CD4-positive, alpha-beta T cell treated with Interleukin-4 for 1 hour (primary cell): ENCODE measurements at regions not wholly inside any gene's neighbourhood (a gene's known extent, or its start where the extent isn't known, plus 50 kb on each side); places are given as distances from the start of the nearest gene placed in this dataset.
"Not testable (repeated sequence)": the region's sequence is repeated elsewhere in the genome, so short reads cannot be mapped to it uniquely, and the experiment has no call there.

ENCODE experiments used
- DNase-seq, 2 donors: peaks; one replicate each; pipeline ENCODE4 v3.0.0-alpha.2; 2020 to 2022

DNA sequence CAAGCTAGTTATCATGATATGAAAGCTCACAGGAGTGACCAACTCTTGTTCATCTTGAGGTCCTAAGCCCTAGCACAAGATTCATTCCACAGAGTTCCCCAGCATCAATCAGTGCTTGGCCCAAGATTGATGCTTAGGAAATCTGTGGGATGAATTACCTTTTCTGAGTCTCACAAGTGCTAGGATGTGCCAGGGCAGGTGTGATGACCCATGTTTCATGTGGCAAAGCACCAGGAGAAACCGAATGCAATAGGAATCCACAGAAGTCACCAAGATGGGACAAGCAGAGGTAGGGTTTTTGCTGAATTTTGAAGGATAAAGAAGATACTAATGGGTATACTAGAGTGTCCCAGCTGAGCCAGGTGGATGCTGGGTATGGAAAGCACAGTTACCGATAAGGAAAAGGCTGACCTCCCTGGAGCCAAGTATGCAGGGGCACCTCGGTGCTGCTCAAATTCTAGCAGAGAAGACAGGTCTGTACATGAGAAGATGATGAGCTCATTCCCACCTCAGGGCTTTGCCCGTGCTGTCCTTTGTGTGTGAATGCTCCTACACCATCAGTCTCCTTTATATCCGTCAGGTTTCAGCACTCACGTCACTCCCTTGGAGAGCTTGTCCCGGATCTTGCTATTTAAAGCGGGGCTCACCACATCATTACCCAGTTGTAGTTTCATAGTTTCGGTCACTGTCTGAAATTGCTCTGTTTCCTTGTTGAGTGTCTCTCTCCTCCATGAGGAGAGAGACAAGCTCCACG, 168.9 kb upstream of the TSC22D1 start:
- no peak for DNase-seq

DNA sequence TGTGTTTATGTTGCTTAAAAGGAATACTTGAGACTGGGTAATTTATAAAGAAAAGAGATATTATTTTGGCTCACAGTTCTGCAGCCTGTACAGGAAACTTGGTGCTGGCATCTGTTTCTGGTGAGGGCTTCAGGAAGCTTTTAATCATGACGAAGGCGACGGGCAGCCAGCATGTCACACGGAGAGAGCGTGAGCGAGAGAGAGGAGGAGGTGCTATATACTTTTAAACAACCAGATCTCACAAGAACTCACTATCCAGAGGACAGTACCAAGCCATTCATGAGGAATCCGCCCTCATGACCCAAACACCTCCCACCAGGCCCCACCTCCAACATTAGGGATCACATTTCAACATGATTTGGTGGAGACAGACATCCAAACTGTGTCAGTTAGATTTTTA, 163.4 kb upstream of the TSC22D1 start:
- no peak for DNase-seq

DNA sequence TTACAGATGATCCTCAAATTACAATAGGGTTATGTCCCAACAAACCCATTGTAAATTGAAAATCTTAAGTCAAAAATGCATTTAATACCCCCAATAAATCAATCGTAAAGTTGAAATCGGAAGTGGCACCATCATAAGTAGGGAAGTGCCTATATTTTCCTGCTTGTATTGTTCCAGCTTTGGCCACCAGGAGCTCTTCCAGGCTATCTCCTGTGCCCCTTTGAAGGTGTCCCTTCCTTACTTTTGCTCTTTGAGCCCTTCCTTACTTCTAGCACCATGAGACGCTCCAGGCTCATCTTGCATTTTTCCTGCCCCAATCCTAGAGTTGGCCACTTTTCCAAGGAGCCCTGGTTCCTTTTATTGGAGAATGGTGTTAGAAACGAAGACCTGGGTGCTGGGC, 163.0 kb upstream of the TSC22D1 start:
- DNase-seq, result no peak

DNA sequence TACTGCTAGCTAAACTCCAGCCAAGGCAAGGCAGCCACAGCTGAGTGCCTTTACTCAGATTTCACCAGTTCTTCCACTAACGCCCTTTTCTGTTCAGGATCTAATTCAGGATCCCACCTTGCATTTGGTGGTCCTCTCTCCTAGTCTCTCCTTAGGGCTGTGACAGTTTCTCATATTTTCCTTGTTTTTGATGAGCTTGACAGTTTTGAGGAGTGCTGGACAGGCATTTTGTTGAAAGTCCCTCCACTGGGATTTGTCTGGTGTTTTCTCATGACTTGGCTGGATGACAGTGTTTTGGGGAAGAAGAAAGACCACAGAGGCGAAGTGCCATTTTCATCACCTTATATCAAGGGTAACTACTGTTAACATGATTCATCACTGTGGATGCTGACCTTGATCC, 162.3 kb upstream of the TSC22D1 start:
- no peak for DNase-seq

DNA sequence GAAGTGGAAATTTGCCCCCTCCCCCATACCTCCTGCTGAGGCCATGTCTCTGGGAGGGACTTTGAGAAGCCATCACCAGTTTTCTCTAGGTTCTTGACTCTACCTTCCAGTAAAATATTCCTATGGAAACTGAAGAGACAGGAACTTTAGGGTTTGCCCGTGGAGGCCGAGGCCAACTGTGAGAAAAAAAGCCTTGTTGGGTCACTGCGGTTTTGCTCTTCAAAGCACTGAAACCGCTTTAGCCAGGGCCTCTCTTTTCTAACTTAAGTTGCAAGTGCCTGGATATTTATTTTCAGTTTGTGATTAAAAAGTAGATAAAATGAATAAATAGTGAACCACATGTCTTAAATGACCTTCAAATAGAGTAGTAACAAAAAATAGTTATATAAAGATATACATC, 159.7 kb upstream of the TSC22D1 start:
- no peak for DNase-seq

DNA sequence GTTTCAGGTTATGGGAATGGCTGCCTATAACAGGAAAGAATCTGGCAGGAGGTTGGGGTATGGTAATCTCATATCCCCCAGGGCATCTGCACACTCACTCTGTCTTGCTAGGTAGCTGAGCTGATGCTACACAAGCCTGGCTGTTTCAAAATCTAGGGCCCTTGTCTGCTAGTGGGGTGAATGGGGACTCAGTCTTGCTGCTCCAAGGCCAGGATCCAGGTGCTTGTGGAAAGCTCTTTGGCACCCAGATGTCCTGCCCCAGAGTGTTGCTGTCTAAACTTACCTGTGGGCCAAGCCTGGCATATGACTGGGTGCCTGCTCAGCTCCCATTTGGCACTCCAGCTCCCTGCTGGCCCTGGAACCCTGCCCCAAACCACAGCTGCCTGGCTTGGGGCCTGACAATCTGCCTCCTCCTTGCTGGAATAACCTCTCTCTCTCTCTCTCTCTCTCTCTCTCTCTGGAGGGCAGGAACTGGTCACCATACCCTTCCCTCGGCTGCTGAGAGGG, 158.1 kb upstream of the TSC22D1 start:
- no peak for DNase-seq

DNA sequence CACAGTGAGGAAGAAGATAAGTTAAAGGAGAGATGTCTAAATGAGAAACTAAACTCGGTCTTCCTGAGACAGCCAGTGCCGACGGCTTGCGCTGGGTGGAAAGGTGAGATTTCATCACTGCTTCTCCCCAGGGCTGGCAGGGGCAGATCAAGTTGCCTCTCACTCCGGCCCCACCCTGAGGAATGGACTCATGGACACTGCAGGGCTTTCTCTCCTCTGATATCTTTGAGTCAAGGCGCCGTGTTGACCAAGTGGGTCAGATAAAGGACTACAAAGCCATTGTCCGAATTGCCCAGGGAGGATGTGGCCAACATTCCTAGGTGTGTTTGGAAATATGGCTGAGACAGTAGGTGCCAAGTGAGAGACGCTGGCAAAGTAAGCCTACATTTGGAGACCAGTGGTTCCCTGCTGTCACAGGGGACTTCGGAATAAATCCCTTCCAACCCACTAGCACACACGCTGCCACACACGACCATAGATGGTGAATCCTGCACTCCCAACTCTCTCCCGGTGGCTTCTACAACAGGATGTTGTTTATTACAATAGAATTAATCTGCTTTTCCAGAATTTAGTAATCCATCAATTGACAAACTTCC, 156.5 kb upstream of the TSC22D1 start:
- no peak for DNase-seq

DNA sequence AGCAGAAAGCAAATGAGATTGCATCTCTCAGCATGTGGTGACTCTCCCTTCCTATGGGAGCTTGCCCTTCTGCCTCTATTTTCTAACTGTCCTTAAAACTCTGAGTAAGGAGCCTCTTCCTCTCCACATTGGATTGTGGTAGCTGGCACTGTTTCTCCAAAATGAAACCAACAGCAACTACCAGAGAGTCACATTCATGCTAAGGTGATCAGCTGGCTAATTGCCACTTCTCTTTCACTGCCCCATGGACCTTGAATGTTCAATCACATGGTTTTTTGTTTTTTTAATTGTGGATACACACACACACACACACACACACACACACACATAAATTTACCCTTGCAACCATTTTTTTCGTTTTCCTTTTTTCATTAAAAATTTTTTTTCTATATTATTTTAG, 154.7 kb upstream of the TSC22D1 start:
- no peak for DNase-seq

DNA sequence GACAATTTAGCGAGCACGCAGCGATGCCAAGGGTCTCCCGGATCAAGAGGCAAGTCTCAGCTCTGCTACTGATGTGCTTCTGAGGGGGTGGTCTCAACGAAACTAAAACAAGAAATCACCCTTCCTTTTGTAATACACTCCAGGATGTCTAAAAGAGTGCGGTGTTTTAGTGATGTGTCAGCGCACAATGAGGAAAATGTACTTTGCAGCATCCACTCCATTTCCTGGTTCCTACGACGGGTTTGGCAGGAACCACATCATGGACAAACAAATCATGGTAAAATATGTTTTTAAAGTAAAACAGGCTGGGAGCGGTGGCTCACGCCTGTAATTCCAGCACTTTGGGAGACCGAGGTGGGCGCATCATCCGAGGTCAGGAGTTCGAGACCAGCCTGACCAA, 154.0 kb upstream of the TSC22D1 start:
- no peak for DNase-seq

DNA sequence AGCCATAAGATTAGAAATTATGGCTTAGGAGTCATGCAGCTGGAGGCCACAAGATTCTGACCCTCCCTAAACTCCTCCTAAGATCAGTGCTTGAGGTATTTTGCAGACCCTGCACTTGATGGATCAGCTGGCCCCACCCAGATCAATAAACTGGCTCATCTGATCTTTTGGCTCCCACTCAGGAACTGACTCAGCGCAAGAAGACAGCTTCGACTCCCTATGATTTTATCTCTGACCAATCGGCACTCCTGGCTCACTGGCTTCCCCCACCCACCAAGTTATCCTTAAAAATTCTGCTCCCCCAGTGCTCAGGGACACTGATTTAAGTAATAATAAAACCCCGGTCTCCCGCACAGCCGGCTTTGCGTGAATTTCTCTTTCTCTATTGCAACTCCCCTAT, 151.5 kb upstream of the TSC22D1 start:
- not testable (repeated sequence) for DNase-seq

DNA sequence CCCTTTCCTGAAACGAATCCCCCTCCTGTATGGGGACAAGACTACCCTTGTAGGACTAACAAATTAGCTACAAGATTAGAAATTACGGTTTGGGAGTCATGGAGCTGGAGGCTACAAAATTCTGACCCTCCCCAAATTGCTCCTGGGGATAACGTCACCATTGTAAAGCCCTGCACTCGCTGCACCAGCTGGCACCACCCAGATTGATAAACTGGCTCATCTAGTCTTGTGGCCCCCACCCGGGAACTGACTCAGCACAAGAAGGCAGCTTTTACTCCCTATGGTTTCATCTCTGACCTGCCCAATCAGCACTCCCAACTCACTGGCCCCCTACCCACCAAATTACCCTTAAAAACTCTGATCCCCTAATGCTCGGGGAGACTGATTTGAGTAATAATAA, 150.6 kb upstream of the TSC22D1 start:
- no peak for DNase-seq

DNA sequence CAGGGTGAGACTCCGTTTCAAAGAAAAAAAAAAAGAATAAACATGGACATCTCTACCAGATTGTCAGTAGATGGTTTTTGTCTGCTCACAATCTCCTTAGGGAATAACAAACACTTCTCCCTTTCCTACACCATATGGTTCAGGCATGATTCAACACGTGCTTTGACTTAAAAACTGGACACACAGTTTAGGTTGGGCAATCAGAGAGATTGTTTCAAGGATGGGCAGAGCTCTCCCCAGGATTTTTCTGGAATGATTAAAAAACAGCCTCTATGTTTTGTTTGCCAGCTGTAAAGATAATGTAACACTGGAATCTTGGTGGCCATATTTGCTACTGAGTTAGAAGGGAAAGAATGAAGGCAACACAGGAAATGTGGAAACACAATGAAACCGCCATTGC, 150.1 kb upstream of the TSC22D1 start:
- no peak for DNase-seq

DNA sequence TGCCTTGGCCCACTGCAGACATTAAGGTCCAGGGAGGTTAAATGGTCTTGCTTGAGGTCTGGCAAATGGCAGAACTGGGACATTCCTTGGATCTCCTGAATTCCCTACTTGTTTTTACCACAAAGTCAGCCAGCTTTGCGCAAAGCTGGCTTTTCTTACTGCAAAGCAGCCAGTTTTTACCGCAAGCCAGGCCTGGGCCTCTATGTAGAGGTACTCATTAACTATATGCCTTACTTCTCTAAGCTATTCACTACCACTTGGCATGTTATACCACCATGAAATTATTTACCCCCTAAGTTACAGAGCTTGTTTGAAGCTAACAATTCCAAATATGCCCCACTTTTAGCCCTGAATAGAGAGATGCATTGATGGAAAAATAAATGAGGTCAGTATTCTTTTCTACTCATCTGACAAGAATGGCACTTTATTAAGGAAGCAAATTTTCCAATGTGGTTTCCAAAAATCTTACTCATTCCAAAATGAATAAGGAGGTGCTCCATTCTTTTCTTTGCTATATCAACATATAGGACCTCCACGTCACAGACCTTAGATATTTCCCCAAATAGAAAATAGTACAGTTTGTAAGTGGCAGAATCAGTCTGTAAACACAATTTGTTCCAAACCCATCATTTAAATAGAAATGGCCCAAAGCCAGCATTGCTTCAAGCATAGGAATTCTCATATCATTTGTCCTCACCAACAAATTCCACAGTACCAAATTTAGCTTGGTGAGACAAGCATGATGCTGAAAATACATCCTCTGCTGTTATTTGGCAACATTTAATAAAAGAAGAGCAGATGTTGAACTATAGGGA, 143.9 kb upstream of the TSC22D1 start:
- DNase-seq, result no peak

DNA sequence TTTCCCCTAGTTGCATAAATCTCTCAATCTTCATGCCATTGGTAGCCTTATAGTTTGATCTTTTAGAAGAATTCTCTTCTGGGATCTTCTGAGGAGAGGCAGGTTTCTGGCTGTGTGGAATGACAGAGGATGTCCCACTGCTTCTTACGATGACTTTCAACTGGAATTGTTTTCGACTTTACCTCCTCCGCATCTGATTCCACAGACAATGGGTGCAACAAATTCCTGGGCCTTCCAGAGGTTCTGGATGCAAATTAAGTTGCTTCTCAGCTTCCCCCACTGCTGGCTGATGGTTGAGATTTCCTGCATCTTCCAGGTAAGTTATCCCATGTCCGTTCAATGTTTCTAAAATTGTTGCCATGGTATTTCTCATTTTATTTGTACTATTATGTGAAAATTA, 142.3 kb upstream of the TSC22D1 start:
- no peak for DNase-seq

DNA sequence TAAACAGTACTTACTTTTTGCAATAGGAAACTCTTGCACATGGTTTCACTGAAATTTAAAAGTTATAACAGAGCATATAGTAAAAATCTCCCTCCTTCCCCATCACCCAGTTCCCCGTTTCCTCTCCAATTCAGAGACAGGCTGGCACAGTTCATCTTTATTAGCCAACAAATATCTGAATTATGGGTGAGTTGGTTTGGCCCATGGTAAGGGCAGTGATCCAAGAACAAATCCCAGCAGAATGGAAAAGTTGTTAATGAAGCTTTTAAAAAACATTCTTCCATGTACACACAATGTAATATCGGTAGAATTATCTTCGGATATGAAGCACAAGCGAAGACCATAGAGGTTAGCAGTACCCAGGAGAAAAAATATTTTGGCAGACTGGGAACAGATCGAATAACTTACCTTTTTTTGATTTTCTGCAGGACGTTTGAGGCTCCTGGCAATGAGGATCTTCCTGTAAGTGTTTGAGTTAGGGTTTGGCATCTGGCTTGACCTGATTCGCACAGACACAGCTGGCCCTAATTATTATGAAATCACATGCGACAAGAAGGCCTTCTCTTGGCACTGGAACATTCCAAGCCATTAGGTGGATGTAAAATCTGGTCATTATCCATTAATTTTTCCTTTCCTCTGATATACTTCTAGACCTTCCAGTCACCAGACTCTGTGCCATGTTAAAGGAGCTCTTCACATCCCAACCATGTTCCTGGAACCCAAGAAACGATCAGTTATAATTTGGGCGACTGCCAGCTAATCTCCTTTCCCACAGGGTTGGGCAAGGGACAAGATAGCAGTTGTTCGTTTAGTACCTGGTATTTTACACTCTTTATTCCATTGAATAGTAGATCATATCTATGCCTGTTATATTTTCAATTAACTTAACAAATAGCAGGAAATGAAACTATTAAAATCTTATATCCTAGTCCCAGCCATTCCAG, 139.4 kb upstream of the TSC22D1 start:
- no peak for DNase-seq

DNA sequence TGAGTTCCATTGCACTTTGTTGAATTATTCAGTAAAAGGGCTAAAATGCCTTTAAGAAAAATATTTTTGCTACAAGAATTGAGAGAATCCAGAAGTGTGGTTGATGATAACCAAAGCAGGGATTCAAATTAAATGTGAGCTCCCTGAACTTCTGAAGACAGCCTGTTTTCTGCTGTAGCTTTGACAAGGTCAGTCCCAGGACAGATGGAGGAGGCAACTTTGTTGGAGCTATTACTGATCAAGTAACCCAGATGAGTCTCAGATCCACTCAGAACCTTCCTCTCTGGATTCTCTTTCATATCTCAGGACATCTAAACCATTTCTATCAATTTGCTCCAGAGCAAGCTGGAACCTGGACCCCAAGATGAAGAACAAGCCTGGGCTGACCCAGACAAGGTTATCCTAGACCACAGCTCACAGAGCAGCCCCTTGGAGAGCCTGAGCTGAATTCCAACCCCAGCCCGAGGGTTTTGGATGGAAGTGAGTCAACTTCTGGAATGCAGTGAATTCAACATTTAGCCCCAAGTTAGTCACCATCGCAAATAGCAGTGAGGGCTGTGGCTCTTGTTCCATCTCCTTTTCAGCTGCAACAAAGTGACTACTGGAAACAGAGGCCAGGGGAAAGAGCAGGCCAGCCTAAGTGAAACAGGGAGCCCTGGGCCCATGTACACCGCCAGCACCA, 137.8 kb upstream of the TSC22D1 start:
- DNase-seq, result no peak

DNA sequence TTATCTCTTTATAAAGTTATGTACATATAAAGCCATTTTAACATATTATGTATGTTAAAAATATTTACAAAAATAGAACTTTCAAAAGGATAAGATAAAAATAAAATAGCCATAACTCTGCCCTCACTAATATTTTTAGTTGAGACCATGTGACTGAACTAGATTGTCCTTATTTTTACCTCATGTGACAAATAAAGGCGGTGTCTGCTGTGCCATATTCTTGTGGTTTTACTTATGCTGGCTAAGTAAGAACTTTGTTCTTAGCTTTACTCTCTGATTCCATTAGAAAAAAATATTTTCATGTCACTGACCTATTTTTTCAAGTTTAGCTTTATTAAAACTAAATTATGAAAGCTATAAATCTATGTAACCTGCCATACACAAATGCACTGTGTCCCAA, 135.6 kb upstream of the TSC22D1 start:
- no peak for DNase-seq

DNA sequence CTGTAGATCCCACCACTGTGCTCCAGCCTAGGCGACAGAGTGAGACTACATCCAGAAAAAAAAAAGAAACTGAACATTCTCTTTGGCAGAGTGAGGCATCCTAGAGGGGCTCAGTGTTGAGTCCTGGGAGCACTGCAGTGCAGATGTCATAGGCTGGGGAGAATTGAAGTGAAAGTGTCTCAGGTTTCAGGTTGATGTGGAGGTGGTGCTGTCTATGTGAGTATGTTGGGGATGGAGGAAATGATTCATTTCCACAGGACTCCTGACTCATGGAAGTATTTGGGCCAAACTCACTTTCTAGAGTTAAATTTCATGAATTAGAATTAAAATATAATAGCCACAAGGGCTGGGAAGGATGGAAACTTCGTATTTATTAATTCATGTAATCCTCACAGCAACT, 134.4 kb upstream of the TSC22D1 start:
- DNase-seq, result no peak

DNA sequence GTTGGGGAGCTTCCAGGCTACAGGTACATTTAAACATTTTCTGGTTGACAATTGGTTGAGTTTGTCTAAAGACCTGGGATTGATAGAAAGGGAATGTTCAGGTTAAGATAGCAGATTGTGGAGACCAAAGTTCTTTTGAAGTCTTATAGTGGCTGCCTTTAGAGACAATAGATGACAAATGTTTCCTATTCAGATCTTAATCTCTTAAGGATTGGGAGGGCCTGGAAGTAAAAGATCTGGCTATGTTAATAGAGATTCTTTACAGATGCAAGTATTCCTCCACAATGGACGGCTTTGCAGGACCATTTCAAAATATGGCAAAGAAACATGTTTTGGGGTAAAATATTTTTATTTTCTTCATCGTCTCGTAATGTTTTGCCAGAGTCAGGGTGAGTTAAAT, 128.7 kb upstream of the TSC22D1 start:
- not testable (repeated sequence) for DNase-seq

DNA sequence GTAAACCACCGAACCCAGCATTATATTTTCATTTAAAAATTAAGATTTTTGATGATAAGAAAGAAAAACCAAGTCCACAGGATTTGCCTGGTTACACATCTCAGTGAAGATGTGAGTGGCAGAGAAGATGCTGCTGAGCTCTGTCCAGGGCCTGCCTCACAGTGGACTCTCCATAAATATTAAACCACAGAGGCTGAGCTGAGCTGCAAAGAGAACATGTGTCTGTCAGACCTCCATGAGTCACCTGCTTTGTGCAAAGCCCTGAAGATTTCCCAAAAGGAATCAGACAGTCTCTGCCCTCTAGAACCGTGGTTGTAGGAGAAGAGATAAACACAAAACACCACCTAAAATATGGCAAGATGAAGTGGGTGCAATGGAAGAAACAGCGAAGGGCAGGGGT, 127.2 kb upstream of the TSC22D1 start:
- no peak for DNase-seq

DNA sequence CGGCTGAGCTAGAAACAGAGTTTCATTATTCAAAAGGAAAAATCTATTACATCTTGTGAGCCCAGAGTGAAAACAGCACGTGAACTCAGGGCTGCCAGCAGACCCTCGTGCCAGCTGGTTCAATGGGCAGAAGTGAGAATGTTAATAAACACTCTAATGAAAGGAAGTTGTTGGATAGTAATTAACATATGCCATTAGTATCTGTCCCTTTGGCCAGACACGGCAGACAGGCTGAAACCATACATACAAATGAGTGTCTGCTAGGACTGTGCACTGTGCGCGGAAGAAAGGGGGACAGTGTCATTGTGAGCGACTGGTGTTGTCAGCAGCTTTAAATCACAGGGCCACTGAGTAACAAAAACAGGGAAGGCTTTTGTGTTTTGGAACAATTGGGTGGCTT, 121.9 kb upstream of the TSC22D1 start:
- DNase-seq, result no peak

DNA sequence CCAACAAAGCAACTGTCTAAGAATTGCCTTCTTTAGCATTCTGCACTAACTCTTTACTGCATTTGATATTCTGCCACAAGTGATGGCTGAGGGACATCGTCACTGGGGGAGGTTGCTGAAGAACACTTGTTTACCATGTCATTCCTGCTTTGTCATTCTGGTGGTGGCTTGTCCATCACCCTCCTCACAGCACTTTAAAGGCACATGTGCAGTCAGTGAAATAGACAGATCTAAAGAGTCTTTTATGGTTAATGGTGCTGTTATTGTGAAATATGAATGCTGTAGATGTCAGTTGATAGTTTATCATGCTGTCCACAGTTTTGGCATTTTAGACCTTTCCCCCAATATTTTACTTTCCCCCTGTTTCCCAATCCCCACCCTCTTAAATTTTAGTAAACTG, 120.9 kb upstream of the TSC22D1 start:
- no peak for DNase-seq
